ENCODE measurements at regions not wholly inside any gene's neighbourhood (a gene's known extent, or its start where the extent isn't known, plus 50 kb on each side); places are given as distances from the start of the nearest gene placed in this dataset.
"Not testable (repeated sequence)": the region's sequence is repeated elsewhere in the genome, so short reads cannot be mapped to it uniquely, and the experiment has no call there.

GRCh38 chr7:115340828-115341227 is 418.9 kb downstream of the MDFIC start:
- no peak overlapping the region for H3K4me3 ChIP-seq (ENCODE audit: low read length)
- DNase-seq (ENCODE audit: low read depth, low spot score) = peak; percentile 52

GRCh38 chr7:115338016-115338415 is 416.1 kb downstream of the MDFIC start:
- DNase-seq (ENCODE audit: low read depth, low spot score) = no peak
- no peak overlapping the region for H3K4me3 ChIP-seq (ENCODE audit: low read length)

GRCh38 chr7:115332691-115333090 is 410.8 kb downstream of the MDFIC start:
- no peak overlapping the region for H3K4me3 ChIP-seq (ENCODE audit: low read length)
- no peak for DNase-seq (ENCODE audit: low read depth, low spot score)

- no peak for DNase-seq (ENCODE audit: low read depth, low spot score)
- no peak overlapping the region for H3K4me3 ChIP-seq (ENCODE audit: low read length)
These were observed 407.1 kb downstream of the MDFIC start for GRCh38 chr7:115329006-115329405.

GRCh38 chr7:115328018-115328417 is 406.1 kb downstream of the MDFIC start:
- no peak for DNase-seq (ENCODE audit: low read depth, low spot score)
- H3K4me3 ChIP-seq (ENCODE audit: low read length) = no peak overlapping the region

- no peak overlapping the region for H3K4me3 ChIP-seq (ENCODE audit: low read length)
- DNase-seq (ENCODE audit: low read depth, low spot score) = no peak
These were observed 405.4 kb downstream of the MDFIC start for GRCh38 chr7:115327326-115327725.

- DNase-seq (ENCODE audit: low read depth, low spot score) = no peak
- H3K4me3 ChIP-seq (ENCODE audit: low read length) = no peak overlapping the region
These were observed 397.6 kb downstream of the MDFIC start for GRCh38 chr7:115319541-115319940.

- not testable (repeated sequence) for DNase-seq (ENCODE audit: low read depth, low spot score); H3K4me3 ChIP-seq (ENCODE audit: low read length)
These were observed 388.4 kb downstream of the MDFIC start for GRCh38 chr7:115310316-115310715.

- DNase-seq (ENCODE audit: low read depth, low spot score) = no peak
- H3K4me3 ChIP-seq (ENCODE audit: low read length) = no peak overlapping the region
These were observed 384.7 kb downstream of the MDFIC start for GRCh38 chr7:115306586-115306985.

GRCh38 chr7:115300231-115300870 is 378.5 kb downstream of the MDFIC start:
- DNase-seq (ENCODE audit: low read depth, low spot score) = no peak
- no peak overlapping the region for H3K4me3 ChIP-seq (ENCODE audit: low read length)

- no peak overlapping the region for H3K4me3 ChIP-seq (ENCODE audit: low read length)
- no peak for DNase-seq (ENCODE audit: low read depth, low spot score)
These were observed 377.6 kb downstream of the MDFIC start for GRCh38 chr7:115299397-115300037.

GRCh38 chr7:115297656-115298055 is 375.8 kb downstream of the MDFIC start:
- no peak for DNase-seq (ENCODE audit: low read depth, low spot score)
- H3K4me3 ChIP-seq (ENCODE audit: low read length) = no peak overlapping the region

GRCh38 chr7:115293628-115294240 is 371.8 kb downstream of the MDFIC start:
- no peak for DNase-seq (ENCODE audit: low read depth, low spot score)
- H3K4me3 ChIP-seq (ENCODE audit: low read length) = no peak overlapping the region

GRCh38 chr7:115292381-115292780 is 370.5 kb downstream of the MDFIC start:
- DNase-seq (ENCODE audit: low read depth, low spot score) = no peak
- H3K4me3 ChIP-seq (ENCODE audit: low read length) = no peak overlapping the region

GRCh38 chr7:115289971-115290370 is 368.1 kb downstream of the MDFIC start:
- DNase-seq (ENCODE audit: low read depth, low spot score) = no peak
- H3K4me3 ChIP-seq (ENCODE audit: low read length) = no peak overlapping the region

- DNase-seq (ENCODE audit: low read depth, low spot score) = no peak
- H3K4me3 ChIP-seq (ENCODE audit: low read length) = no peak overlapping the region
These were observed 354.9 kb downstream of the MDFIC start for GRCh38 chr7:115276791-115277190.

- not testable (repeated sequence) for H3K4me3 ChIP-seq (ENCODE audit: low read length); DNase-seq (ENCODE audit: low read depth, low spot score)
These were observed 352.0 kb downstream of the MDFIC start for GRCh38 chr7:115273855-115274254.

GRCh38 chr7:115273139-115273772 is 351.4 kb downstream of the MDFIC start:
- DNase-seq (ENCODE audit: low read depth, low spot score) = no peak
- no peak overlapping the region for H3K4me3 ChIP-seq (ENCODE audit: low read length)

- no peak for DNase-seq (ENCODE audit: low read depth, low spot score)
These were observed 349.7 kb downstream of the MDFIC start for GRCh38 chr7:115271332-115272235.

More at GRCh38 chr7:115271332-115272235, 349.7 kb downstream of the MDFIC start:
- H3K4me3 ChIP-seq (ENCODE audit: low read length) = no peak overlapping the region

Data from Jurkat, Clone E6-1 (cell line).